Neutrophil (primary cell): ENCODE measurements at regions not wholly inside any gene's neighbourhood (a gene's known extent, or its start where the extent isn't known, plus 50 kb on each side); places are given as distances from the start of the nearest gene placed in this dataset.
"Not testable (repeated sequence)": the region's sequence is repeated elsewhere in the genome, so short reads cannot be mapped to it uniquely, and the experiment has no call there.

Experiments used
- H3K27ac ChIP-seq: fragments of 200-600 bp; sonication (generic); 2 replicates; pipeline ENCODE4 v1.5.1; 2016; ENCODE audit warnings: mild to moderate bottlenecking, moderate library complexity
- H3K27me3 ChIP-seq: fragments of 200-600 bp; sonication (generic); 2 replicates; pipeline ENCODE4 v1.6.0; 2016; ENCODE audit warnings: mild to moderate bottlenecking
- H3K36me3 ChIP-seq: fragments of 200-600 bp; sonication (generic); 2 replicates; pipeline ENCODE4 v1.5.1; 2017
- H3K4me1 ChIP-seq, 2 experiments: fragments of 200-600 bp in 1 of 2; sonication (generic) in 1 of 2; 1 replicate in 1 of 2; 2 replicates in 1 of 2; pipeline versions ENCODE4 v1.5.1 to v1.6.1; 2013 to 2016; ENCODE audit warnings: low read depth in 1 of 2, low read length in 1 of 2, mild to moderate bottlenecking in 1 of 2, moderate library complexity in 1 of 2; ENCODE audit not compliant: control insufficient read depth in 1 of 2, insufficient read depth in 1 of 2
- H3K4me3 ChIP-seq, 2 experiments: fragments of 200-600 bp in 1 of 2; sonication (generic) in 1 of 2; 1 replicate in 1 of 2; 2 replicates in 1 of 2; pipeline ENCODE4 v1.5.1; 2013 to 2016; ENCODE audit warnings: low read depth in 1 of 2, low read length in 1 of 2, mild to moderate bottlenecking in 1 of 2, moderate library complexity in 1 of 2
- H3K9me3 ChIP-seq: fragments of 200-600 bp; sonication (generic); 2 replicates; pipeline ENCODE4 v1.5.1; 2016
- CTCF ChIP-seq: fragments of 200-600 bp; sonication (generic); IDR thresholded peaks from 2 replicates; pipeline ENCODE4 v1.5.1; 2016; ENCODE audit warnings: antibody characterized with exemption

DNA sequence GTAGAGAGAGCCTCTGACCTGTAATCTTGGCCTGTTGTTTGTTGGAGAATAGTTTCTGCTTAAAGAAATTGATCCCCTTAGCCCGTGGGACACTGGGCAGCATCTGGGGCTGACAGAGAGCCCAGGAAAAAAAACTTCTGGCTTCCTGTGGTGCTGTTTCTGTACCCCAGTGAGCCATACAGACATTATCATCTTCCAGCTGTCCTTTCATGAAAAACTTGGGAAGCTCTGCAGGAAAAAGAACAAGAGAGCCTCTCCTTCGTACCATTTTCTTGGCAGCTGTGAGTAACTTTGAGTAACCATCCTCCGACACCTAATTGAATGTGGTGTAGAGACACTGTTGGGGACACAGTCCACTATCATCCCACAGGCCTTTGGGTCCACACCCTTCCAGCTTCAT is 333.0 kb downstream of the SHQ1 start:
- H3K4me1 ChIP-seq: peaks cover 6 to 9% of the 10 kb centered on the region in 2 experiments
- no peaks in the 10 kb centered on the region for H3K27me3 ChIP-seq
- no peak overlapping the region for H3K27ac ChIP-seq
- H3K36me3 ChIP-seq: no peaks in the 10 kb centered on the region
- no peaks in the 10 kb centered on the region for H3K9me3 ChIP-seq
- no peak for TF ChIP-seq CTCF
- no peak overlapping the region for H3K4me3 ChIP-seq

DNA sequence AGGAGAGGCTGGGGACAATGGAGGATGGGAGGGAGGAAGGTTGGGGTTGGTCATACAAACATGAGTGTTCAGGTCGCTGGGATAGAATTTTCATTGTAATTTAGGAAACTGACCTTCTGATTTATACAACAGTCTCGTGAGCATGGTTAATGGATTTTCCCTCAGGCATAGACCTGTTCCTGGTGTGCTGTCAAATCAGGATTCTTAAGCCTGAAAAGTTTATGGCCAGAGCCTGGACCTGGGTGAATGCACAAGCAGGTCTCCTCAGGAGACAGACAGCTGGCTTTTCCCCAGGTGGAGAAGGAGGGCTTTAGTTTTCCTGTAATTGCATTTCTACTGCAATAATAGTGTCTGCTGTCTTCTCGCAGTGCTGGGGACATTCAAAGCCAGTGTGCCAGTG is 338.0 kb downstream of the SHQ1 start:
- Histone ChIP-seq H3K36me3 (no peaks in the 10 kb centered on the region), H3K27ac (no peak overlapping the region)

GRCh38 chr3:72505539-72506405 is 342.5 kb downstream of the SHQ1 start:
- Histone ChIP-seq H3K27me3 (no peaks in the 10 kb centered on the region), H3K36me3 (no peaks in the 10 kb centered on the region), H3K4me3 (no peak overlapping the region), H3K4me1 (no peaks in the 10 kb centered on the region), H3K9me3 (no peaks in the 10 kb centered on the region), H3K27ac (no peak overlapping the region)
- no peak for TF ChIP-seq CTCF

More for the DNA sequence above, 338.0 kb downstream of the SHQ1 start:
- TF ChIP-seq CTCF: no peak
- Histone ChIP-seq H3K4me3 (no peak overlapping the region), H3K27me3 (no peaks in the 10 kb centered on the region), H3K9me3 (no peaks in the 10 kb centered on the region), H3K4me1 (no peaks in the 10 kb centered on the region)

DNA sequence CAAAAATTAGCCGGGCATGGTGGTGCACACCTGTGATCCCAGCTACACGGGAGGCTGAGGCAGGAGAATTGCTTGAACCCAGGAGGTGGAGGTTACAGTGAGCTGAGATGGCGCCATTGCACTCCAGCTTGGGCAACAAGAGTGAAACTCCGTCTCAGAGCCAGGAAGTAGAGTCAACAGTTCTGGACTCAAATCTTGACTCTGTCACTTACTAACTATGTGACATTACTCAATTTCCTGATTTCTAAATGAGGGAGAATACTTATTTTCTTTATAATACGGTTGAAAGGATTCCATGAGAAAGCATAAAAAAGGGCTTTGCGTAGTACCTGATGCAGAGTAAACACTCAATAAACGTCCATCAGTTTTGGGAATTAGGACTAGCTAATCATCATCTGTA is 350.7 kb downstream of the SHQ1 start:
- Histone ChIP-seq H3K27ac (peak overlapping the region; percentile 74), H3K4me1 (peaks cover 23 to 26% of the 10 kb centered on the region in 2 experiments)
- not testable (repeated sequence) for H3K36me3 ChIP-seq, H3K27me3 ChIP-seq, H3K4me3 ChIP-seq, H3K9me3 ChIP-seq

DNA sequence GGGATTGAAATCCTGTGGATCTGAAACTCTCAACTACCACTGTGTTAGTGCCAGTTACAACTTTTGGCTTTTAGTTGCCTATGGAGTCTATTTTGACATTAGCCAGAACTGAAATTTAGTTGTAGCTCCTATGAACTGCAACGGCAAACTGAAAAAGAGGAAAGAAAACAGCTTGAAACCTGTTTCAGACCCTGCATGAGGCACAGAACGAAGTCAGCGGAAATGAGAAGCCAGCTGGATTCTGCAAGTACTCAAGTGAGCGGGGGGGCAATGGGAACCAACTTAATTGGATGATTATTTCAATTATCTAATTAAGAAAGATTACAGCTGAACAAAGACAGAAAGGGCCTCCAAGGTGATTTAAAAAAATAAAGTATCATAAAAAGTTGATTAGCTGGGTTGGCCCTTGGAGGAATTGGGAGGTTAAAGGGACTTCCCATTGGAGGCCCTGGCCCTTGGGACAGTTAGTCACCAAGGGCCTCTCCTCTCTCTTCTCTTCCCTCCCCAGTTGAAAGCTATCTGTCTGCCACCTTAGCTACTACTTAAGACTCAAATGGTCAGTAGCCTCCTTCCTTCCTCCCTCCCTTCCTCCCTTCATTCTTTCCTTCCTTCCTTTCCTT is 352.1 kb downstream of the SHQ1 start:
- no peaks in the 10 kb centered on the region for H3K36me3 ChIP-seq
- H3K4me3 ChIP-seq: no peak overlapping the region
- no peaks in the 10 kb centered on the region for H3K9me3 ChIP-seq
- TF ChIP-seq CTCF: no peak
- H3K4me1 ChIP-seq: peaks cover 23 to 26% of the 10 kb centered on the region in 2 experiments
- H3K27me3 ChIP-seq: no peaks in the 10 kb centered on the region
- H3K27ac ChIP-seq: peak overlapping the region; percentile 44

- Histone ChIP-seq H3K4me1 (peaks cover 23 to 26% of the 10 kb centered on the region in 2 experiments), H3K27ac (no peak overlapping the region), H3K4me3 (no peak overlapping the region), H3K36me3 (no peaks in the 10 kb centered on the region), H3K27me3 (no peaks in the 10 kb centered on the region), H3K9me3 (no peaks in the 10 kb centered on the region)
- no peak for TF ChIP-seq CTCF
Measured at GRCh38 chr3:72494626-72495025, 353.6 kb downstream of the SHQ1 start.
